GM23338 (cell line): ENCODE measurements at regions not wholly inside any gene's neighbourhood (a gene's known extent, or its start where the extent isn't known, plus 50 kb on each side); places are given as distances from the start of the nearest gene placed in this dataset.

Experiments used
- ATAC-seq: fragments of 200-7000 bp; cut with Tn5 transposase; 3 replicates; pipeline ENCODE4 v1.9.1; 2020
- DNase-seq: peaks from one replicate; pipeline ENCODE4 v3.0.0-alpha.2; 2015; ENCODE audit warnings: low spot score
- H2AFZ ChIP-seq: fragments of 200-600 bp; sonication (generic); 2 replicates; pipeline ENCODE4 v1.8.0; 2016; ENCODE audit warnings: antibody characterized with exemption, mild to moderate bottlenecking, moderate library complexity
- H3F3A ChIP-seq: fragments of 200-600 bp; sonication (generic); replicated peaks from 2 replicates; pipeline ENCODE4 v1.8.0; 2017; ENCODE audit warnings: antibody characterized with exemption, mixed run types, low read depth
- H3K27ac ChIP-seq: fragments of 200-600 bp; sonication (generic); 2 replicates; pipeline ENCODE4 v1.6.1; 2016; ENCODE audit warnings: low read depth
- H3K27me3 ChIP-seq: fragments of 200-600 bp; sonication (generic); 2 replicates; pipeline ENCODE4 v1.8.0; 2016; ENCODE audit warnings: mild to moderate bottlenecking, mixed run types, moderate library complexity; ENCODE audit not compliant: insufficient read depth
- H3K36me3 ChIP-seq: fragments of 200-600 bp; sonication (generic); 2 replicates; pipeline ENCODE4 v1.8.0; 2016; ENCODE audit warnings: mild to moderate bottlenecking; ENCODE audit not compliant: insufficient read depth
- H3K4me1 ChIP-seq: fragments of 200-600 bp; sonication (generic); 2 replicates; pipeline ENCODE4 v1.8.0; 2016; ENCODE audit warnings: mild to moderate bottlenecking, moderate library complexity; ENCODE audit not compliant: insufficient read depth
- H3K4me2 ChIP-seq: fragments of 200-600 bp; sonication (generic); 2 replicates; pipeline ENCODE4 v1.7.1; 2017; ENCODE audit warnings: mixed run types
- H3K4me3 ChIP-seq: fragments of 200-600 bp; sonication (generic); 2 replicates; pipeline ENCODE4 v1.6.1; 2016; ENCODE audit warnings: mixed run types
- H3K79me2 ChIP-seq: fragments of 200-600 bp; sonication (generic); replicated peaks from 2 replicates; pipeline ENCODE4 v1.8.0; 2017; ENCODE audit warnings: mild to moderate bottlenecking; ENCODE audit not compliant: insufficient read depth
- H3K9me2 ChIP-seq: fragments of 200-600 bp; sonication (generic); 2 replicates; pipeline ENCODE4 v1.8.0; 2017; ENCODE audit not compliant: insufficient read depth
- H4K20me1 ChIP-seq: fragments of 200-600 bp; sonication (generic); replicated peaks from 2 replicates; pipeline ENCODE4 v1.8.0; 2017; ENCODE audit warnings: mild to moderate bottlenecking; ENCODE audit not compliant: insufficient read depth
- H3K27ac Mint-ChIP-seq: 2 replicates; pipeline ENCODE4 v1.8.0; 2020; ENCODE audit warnings: inconsistent platforms, mild to moderate bottlenecking, moderate library complexity, mixed read lengths
- H3K27me3 Mint-ChIP-seq: 3 replicates; pipeline ENCODE4 v1.8.0; 2022; ENCODE audit warnings: low read depth, mild to moderate bottlenecking, moderate library complexity, mixed read lengths, inconsistent platforms; ENCODE audit not compliant: insufficient read depth, poor library complexity
- H3K36me3 Mint-ChIP-seq: 3 replicates; pipeline ENCODE4 v1.8.0; 2021; ENCODE audit warnings: low read depth, mild to moderate bottlenecking, inconsistent platforms, moderate library complexity, mixed read lengths
- H3K4me1 Mint-ChIP-seq: 3 replicates; pipeline ENCODE4 v1.8.0; 2020; ENCODE audit warnings: mild to moderate bottlenecking, inconsistent platforms, mixed read lengths
- H3K4me3 Mint-ChIP-seq: 3 replicates; pipeline ENCODE4 v1.8.0; 2021; ENCODE audit warnings: moderate library complexity, mild to moderate bottlenecking, inconsistent platforms, mixed read lengths
- H3K9me3 Mint-ChIP-seq: 3 replicates; pipeline ENCODE4 v1.8.0; 2020; ENCODE audit warnings: moderate library complexity, mild to moderate bottlenecking, inconsistent platforms, mixed read lengths
- CTCF ChIP-seq, 2 experiments: fragments of 200-600 bp in 1 of 2; sonication (generic) in 1 of 2; conservative IDR thresholded peaks; 2 replicates each; pipeline versions ENCODE4 v1.5.1 to v1.6.1; 2016 to 2017; ENCODE audit warnings: antibody characterized with exemption in 2 of 2, low read depth in 2 of 2, mild to moderate bottlenecking in 2 of 2, moderate library complexity in 1 of 2
- EZH2 ChIP-seq: fragments of 200-600 bp; sonication (generic); IDR thresholded peaks from one replicate; pipeline ENCODE4 v1.8.0; 2017; ENCODE audit warnings: antibody characterized with exemption, mild to moderate bottlenecking, low read depth; ENCODE audit not compliant: unreplicated experiment
- TF ChIP-seq, protein P1 (sequence below): fragments of 250-450 bp; sonication (Bioruptor Pico); IDR thresholded peaks from 2 replicates; pipeline ENCODE4 v1.5.0; 2020; ENCODE audit warnings: mild to moderate bottlenecking, moderate library complexity
- TF ChIP-seq, protein P2 (sequence below): IDR thresholded peaks from one replicate; pipeline ENCODE4 v1.6.1; 2018; ENCODE audit warnings: antibody characterized with exemption; ENCODE audit not compliant: unreplicated experiment

DNA sequence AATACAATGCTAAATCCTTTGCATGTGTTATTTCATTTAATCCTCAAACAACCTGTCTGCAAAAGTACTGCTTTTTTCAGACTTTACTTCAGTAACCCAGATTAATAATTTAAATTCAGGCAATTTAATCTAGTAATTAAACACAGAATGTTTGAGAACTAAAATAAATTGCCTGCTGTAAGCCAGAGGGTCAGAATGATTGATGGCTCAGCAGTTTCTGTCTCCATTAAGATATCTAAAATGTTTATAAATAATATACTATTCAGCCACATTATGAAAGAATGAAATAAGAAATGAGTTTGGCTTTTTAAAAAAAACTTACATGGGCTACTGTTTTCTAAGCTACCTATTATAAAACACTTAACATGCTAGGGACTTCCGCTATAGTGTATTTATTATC lies 846.0 kb downstream of the FAM181B start:
- Histone ChIP-seq H3K79me2 (no peaks in the 10 kb centered on the region), H3K36me3 (no peaks in the 10 kb centered on the region; the same call in none of the 2 replicates), H3K4me1 (no peaks in the 10 kb centered on the region), H3F3A (no peaks in the 10 kb centered on the region), H3K27me3 (no peaks in the 10 kb centered on the region), H3K4me2 (no peak overlapping the region), H3K9me2 (peaks cover 10% of the 10 kb centered on the region; the same call in 1 of the 2 replicates), H3K27ac (no peak overlapping the region), H4K20me1 (no peaks in the 10 kb centered on the region), H2AFZ (no peak overlapping the region), H3K4me3 (no peak overlapping the region)
- DNase-seq (no peak), ATAC-seq (no peak)
- H3K4me3 Mint-ChIP-seq, result no peak overlapping the region
- no peaks in the 10 kb centered on the region for H3K9me3 Mint-ChIP-seq
- no peak overlapping the region for H3K27ac Mint-ChIP-seq
- H3K27me3 Mint-ChIP-seq, result no peaks in the 10 kb centered on the region
- TF ChIP-seq, protein P1, sequence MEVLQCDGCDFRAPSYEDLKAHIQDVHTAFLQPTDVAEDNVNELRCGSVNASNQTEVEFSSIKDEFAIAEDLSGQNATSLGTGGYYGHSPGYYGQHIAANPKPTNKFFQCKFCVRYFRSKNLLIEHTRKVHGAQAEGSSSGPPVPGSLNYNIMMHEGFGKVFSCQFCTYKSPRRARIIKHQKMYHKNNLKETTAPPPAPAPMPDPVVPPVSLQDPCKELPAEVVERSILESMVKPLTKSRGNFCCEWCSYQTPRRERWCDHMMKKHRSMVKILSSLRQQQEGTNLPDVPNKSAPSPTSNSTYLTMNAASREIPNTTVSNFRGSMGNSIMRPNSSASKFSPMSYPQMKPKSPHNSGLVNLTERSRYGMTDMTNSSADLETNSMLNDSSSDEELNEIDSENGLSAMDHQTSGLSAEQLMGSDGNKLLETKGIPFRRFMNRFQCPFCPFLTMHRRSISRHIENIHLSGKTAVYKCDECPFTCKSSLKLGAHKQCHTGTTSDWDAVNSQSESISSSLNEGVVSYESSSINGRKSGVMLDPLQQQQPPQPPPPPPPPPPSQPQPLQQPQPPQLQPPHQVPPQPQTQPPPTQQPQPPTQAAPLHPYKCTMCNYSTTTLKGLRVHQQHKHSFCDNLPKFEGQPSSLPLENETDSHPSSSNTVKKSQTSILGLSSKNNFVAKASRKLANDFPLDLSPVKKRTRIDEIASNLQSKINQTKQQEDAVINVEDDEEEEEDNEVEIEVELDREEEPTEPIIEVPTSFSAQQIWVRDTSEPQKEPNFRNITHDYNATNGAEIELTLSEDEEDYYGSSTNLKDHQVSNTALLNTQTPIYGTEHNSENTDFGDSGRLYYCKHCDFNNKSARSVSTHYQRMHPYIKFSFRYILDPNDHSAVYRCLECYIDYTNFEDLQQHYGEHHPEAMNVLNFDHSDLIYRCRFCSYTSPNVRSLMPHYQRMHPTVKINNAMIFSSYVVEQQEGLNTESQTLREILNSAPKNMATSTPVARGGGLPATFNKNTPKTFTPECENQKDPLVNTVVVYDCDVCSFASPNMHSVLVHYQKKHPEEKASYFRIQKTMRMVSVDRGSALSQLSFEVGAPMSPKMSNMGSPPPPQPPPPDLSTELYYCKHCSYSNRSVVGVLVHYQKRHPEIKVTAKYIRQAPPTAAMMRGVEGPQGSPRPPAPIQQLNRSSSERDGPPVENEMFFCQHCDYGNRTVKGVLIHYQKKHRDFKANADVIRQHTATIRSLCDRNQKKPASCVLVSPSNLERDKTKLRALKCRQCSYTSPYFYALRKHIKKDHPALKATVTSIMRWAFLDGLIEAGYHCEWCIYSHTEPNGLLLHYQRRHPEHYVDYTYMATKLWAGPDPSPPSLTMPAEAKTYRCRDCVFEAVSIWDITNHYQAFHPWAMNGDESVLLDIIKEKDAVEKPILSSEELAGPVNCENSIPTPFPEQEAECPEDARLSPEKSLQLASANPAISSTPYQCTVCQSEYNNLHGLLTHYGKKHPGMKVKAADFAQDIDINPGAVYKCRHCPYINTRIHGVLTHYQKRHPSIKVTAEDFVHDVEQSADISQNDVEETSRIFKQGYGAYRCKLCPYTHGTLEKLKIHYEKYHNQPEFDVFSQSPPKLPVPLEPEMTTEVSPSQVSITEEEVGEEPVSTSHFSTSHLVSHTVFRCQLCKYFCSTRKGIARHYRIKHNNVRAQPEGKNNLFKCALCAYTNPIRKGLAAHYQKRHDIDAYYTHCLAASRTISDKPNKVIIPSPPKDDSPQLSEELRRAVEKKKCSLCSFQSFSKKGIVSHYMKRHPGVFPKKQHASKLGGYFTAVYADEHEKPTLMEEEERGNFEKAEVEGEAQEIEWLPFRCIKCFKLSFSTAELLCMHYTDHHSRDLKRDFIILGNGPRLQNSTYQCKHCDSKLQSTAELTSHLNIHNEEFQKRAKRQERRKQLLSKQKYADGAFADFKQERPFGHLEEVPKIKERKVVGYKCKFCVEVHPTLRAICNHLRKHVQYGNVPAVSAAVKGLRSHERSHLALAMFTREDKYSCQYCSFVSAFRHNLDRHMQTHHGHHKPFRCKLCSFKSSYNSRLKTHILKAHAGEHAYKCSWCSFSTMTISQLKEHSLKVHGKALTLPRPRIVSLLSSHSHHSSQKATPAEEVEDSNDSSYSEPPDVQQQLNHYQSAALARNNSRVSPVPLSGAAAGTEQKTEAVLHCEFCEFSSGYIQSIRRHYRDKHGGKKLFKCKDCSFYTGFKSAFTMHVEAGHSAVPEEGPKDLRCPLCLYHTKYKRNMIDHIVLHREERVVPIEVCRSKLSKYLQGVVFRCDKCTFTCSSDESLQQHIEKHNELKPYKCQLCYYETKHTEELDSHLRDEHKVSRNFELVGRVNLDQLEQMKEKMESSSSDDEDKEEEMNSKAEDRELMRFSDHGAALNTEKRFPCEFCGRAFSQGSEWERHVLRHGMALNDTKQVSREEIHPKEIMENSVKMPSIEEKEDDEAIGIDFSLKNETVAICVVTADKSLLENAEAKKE (CRISPR knock-in tag), result no peak
- TF ChIP-seq EZH2 (no peak), CTCF (conservative IDR thresholded peaks at IDR 0.05; ENCODE audit: low read depth in 2 of 2) (no peak)
- TF ChIP-seq, protein P2, sequence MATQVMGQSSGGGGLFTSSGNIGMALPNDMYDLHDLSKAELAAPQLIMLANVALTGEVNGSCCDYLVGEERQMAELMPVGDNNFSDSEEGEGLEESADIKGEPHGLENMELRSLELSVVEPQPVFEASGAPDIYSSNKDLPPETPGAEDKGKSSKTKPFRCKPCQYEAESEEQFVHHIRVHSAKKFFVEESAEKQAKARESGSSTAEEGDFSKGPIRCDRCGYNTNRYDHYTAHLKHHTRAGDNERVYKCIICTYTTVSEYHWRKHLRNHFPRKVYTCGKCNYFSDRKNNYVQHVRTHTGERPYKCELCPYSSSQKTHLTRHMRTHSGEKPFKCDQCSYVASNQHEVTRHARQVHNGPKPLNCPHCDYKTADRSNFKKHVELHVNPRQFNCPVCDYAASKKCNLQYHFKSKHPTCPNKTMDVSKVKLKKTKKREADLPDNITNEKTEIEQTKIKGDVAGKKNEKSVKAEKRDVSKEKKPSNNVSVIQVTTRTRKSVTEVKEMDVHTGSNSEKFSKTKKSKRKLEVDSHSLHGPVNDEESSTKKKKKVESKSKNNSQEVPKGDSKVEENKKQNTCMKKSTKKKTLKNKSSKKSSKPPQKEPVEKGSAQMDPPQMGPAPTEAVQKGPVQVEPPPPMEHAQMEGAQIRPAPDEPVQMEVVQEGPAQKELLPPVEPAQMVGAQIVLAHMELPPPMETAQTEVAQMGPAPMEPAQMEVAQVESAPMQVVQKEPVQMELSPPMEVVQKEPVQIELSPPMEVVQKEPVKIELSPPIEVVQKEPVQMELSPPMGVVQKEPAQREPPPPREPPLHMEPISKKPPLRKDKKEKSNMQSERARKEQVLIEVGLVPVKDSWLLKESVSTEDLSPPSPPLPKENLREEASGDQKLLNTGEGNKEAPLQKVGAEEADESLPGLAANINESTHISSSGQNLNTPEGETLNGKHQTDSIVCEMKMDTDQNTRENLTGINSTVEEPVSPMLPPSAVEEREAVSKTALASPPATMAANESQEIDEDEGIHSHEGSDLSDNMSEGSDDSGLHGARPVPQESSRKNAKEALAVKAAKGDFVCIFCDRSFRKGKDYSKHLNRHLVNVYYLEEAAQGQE, result no peak
- H3K4me1 Mint-ChIP-seq, result no peaks in the 10 kb centered on the region
- H3K36me3 Mint-ChIP-seq, result no peaks in the 10 kb centered on the region
